Fibroblast of villous mesenchyme (primary cell): ENCODE measurements at regions not wholly inside any gene's neighbourhood (a gene's known extent, or its start where the extent isn't known, plus 50 kb on each side); places are given as distances from the start of the nearest gene placed in this dataset.

Experiments
- DNase-seq: peaks from one replicate; pipeline ENCODE4 v3.0.0-alpha.2; 2010; ENCODE audit warnings: low read depth
- H3K4me3 ChIP-seq: 2 replicates; pipeline ENCODE4 v1.5.1; 2011; ENCODE audit warnings: low read depth, mild to moderate bottlenecking, low read length
- CTCF ChIP-seq: IDR thresholded peaks from 2 replicates; pipeline ENCODE4 v1.5.1; 2012; ENCODE audit warnings: low read depth, mild to moderate bottlenecking, low read length; ENCODE audit not compliant: insufficient read depth

DNA sequence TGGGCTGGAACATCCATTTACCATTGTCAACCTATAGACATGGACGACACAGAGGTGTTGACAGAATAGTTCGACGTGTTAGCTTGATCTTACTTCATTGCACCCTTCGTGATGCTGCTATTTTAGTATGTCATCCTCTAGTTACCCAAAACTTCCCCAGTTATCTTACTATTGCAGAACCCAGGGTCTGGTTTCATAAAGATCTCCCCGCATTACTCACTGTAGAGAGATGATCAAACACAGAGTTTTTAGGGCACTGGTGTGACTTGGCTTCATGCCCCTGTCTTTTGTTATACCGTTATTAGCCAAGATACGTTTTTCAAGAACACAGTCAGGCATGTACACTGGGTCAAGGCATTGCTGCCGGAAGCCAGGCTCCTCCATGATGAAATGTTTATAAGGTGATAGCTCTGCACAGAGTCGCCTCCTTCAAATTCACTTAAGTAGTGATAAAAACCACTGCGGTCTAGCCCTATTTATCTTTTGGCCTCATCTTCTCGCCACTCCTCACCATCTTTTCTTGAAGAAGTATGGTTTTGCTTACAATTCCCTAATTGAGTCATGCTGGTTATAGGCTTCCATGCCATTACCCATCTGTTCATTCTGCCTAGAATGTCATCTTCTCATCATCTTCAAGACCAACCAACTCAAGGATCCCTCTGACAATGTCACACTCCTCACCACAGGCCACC, 1127.9 kb downstream of the VRK1 start:
- no peak for TF ChIP-seq CTCF
- DNase-seq: no peak
- no peak overlapping the region for H3K4me3 ChIP-seq

DNA sequence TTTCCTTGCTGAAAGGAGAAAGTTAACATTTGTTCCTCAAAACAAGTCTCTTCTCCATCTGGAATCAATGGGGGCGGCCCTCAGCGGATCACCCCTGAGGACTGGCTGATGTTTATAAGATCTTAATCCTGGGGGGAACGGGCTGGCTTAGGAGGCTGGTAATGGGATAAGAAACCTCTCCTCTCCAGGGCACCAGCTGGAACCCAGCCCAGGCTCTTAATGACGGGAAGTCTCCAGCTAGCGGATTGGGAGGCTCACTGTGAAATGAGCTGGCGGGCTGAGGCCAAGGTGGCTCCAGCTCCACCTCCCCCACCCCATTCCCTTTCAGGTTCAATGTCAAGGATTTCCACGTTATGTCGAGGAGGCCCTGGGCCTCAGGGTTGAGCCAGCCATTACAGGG, 1133.0 kb downstream of the VRK1 start:
- TF ChIP-seq CTCF: no peak
- no peak overlapping the region for H3K4me3 ChIP-seq
- DNase-seq: no peak

GRCh38 chr14:97931273-97931672, 1134.1 kb downstream of the VRK1 start:
- no peak overlapping the region for H3K4me3 ChIP-seq
- no peak for DNase-seq
- TF ChIP-seq CTCF: no peak

DNA sequence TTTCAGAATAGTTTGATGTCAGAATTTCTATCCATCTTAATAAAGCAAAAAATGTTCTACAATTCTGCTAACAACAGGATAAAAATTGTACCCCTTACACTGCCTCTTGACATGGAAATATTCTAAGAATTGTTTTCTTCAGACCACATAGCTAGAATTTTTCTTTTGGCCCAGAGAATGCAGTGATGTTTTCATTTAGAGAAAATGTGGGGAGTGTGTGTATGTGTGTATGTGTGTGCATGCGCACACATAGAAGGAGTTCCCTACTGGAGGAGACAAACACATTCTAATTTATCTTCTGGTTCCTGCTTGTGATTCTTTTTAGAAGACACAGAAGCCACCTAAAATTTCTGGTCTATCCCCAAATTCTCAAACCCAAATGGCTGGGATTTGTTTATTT, 1145.7 kb downstream of the VRK1 start:
- no peak for TF ChIP-seq CTCF
- no peak for DNase-seq
- no peak overlapping the region for H3K4me3 ChIP-seq

GRCh38 chr14:97943619-97944018, 1146.4 kb downstream of the VRK1 start:
- H3K4me3 ChIP-seq: no peak overlapping the region
- no peak for DNase-seq
- no peak for TF ChIP-seq CTCF

GRCh38 chr14:97944380-97944779, 1147.2 kb downstream of the VRK1 start:
- H3K4me3 ChIP-seq: no peak overlapping the region
- no peak for DNase-seq
- TF ChIP-seq CTCF: no peak

DNA sequence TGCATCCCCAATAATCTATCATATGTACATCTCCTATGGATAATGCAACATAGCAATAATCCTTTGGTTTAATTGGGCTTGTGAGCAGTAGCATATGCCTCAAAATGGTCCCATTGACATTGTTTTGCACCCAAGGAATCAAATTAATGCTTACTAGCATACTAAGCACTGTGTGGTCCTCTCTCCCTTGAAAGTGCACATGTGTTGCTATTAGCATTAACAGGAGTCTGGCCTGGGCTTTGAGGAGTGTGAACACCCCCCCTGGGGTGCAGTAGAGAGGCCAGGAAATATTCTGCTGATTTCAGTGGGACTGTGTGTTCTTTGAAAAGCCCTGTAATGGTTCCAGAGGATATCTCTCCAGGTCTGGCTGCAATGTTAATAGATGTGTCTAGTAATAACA, 1148.4 kb downstream of the VRK1 start:
- DNase-seq: no peak
- H3K4me3 ChIP-seq: no peak overlapping the region
- TF ChIP-seq CTCF: no peak
